Esophagus squamous epithelium (tissue), 5 donors: ENCODE measurements at regions not wholly inside any gene's neighbourhood (a gene's known extent, or its start where the extent isn't known, plus 50 kb on each side); places are given as distances from the start of the nearest gene placed in this dataset.

Experiments used
- DNase-seq: peaks from one replicate; lab custom pipeline; 2025; lab: John Stamatoyannopoulos, UW
- H3K27ac ChIP-seq, 4 donors: fragments of 200-600 bp; sonication (generic); one replicate each; pipeline ENCODE4 v1.5.1; 2016 to 2019; ENCODE audit warnings: mild to moderate bottlenecking in 1 of 4
- H3K27me3 ChIP-seq, 4 donors: fragments of 200-600 bp; sonication (generic); 1 replicate in 3 of 4; 2 replicates in 1 of 4; pipeline versions ENCODE4 v1.5.1 to v1.6.0; 2017 to 2021; ENCODE audit warnings: antibody characterized with exemption in 1 of 4
- H3K36me3 ChIP-seq, 3 donors: fragments of 200-600 bp; sonication (generic); one replicate each; pipeline ENCODE4 v1.5.1; 2016 to 2019
- H3K4me1 ChIP-seq, 3 donors: fragments of 200-600 bp; sonication (generic); one replicate each; pipeline ENCODE4 v1.5.1; 2017 to 2019
- H3K4me3 ChIP-seq, 4 donors: fragments of 200-600 bp; sonication (generic); 1 replicate in 3 of 4; 2 replicates in 1 of 4; pipeline ENCODE4 v1.5.1; 2016 to 2019; ENCODE audit warnings: mild to moderate bottlenecking in 2 of 4, moderate library complexity in 1 of 4
- H3K9me3 ChIP-seq, 3 donors: fragments of 200-600 bp; sonication (generic); one replicate each; pipeline ENCODE4 v1.5.1; 2016 to 2019
- POLR2A ChIP-seq, 4 donors: fragments of 450-650 bp; IDR thresholded peaks; one replicate each; pipeline ENCODE4 v1.6.1; 2017; ENCODE audit warnings: antibody characterized with exemption in 4 of 4, mild to moderate bottlenecking in 4 of 4, moderate library complexity in 3 of 4
- WGBS, 2 donors: methylation state at CpG; one replicate each; pipeline ENCODE4 v1.1.5; 2018; 5-methylcytosine and 5-hydroxymethylcytosine counted together
- intact Hi-C: fragments of 100-400 bp; cut with DNase I; formaldehyde crosslinking; loops from one replicate; pipeline ENCODE4 v1.15.0; 2022
- TF ChIP-seq, protein P1 (sequence below), 6 experiments: fragments of 450-650 bp in 4 of 6; fragments of 200-600 bp in 2 of 6; sonication (generic) in 2 of 6; IDR thresholded peaks; one replicate each; pipeline ENCODE4 v1.5.1; 2016 to 2019; ENCODE audit warnings: antibody characterized with exemption in 6 of 6, mild to moderate bottlenecking in 4 of 6, moderate library complexity in 4 of 6
- donor health status: DM: yes; HTN: yes; CAD: no.

- Histone ChIP-seq H3K27ac (no peak overlapping the region), H3K36me3 (no peaks in the 10 kb centered on the region), H3K27me3 (no peaks in the 10 kb centered on the region), H3K4me3 (no peak overlapping the region), H3K4me1 (no peaks in the 10 kb centered on the region), H3K9me3 (no peaks in the 10 kb centered on the region)
- 82% methylated on average over 9 to 10 of the region's 10 CpGs for WGBS, 2 donors
- intact Hi-C loops: no loop called here
- no peak for DNase-seq
- TF ChIP-seq, protein P1, sequence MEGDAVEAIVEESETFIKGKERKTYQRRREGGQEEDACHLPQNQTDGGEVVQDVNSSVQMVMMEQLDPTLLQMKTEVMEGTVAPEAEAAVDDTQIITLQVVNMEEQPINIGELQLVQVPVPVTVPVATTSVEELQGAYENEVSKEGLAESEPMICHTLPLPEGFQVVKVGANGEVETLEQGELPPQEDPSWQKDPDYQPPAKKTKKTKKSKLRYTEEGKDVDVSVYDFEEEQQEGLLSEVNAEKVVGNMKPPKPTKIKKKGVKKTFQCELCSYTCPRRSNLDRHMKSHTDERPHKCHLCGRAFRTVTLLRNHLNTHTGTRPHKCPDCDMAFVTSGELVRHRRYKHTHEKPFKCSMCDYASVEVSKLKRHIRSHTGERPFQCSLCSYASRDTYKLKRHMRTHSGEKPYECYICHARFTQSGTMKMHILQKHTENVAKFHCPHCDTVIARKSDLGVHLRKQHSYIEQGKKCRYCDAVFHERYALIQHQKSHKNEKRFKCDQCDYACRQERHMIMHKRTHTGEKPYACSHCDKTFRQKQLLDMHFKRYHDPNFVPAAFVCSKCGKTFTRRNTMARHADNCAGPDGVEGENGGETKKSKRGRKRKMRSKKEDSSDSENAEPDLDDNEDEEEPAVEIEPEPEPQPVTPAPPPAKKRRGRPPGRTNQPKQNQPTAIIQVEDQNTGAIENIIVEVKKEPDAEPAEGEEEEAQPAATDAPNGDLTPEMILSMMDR (IDR thresholded peaks at IDR 0.05): no peak
- no peak for TF ChIP-seq POLR2A (IDR thresholded peaks at IDR 0.05)
These were observed 1241.5 kb upstream of the WWC1 start for GRCh38 chr5:167049771-167050567.

GRCh38 chr5:167050568-167051401 is 1240.7 kb upstream of the WWC1 start:
- intact Hi-C loops: no loop called here
- no peaks in the 10 kb centered on the region for H3K4me1 ChIP-seq
- H3K27ac ChIP-seq: no peak overlapping the region
- no peak for TF ChIP-seq POLR2A (IDR thresholded peaks at IDR 0.05)
- TF ChIP-seq, protein P1 (IDR thresholded peaks at IDR 0.05): peak in 1 of 6 experiments; percentile 12
- H3K27me3 ChIP-seq: no peaks in the 10 kb centered on the region
- no peaks in the 10 kb centered on the region for H3K9me3 ChIP-seq
- H3K36me3 ChIP-seq: no peaks in the 10 kb centered on the region
- WGBS, 2 donors: 42 to 43% methylated on average over 8 of the region's 8 CpGs
- DNase-seq: no peak
- H3K4me3 ChIP-seq: no peak overlapping the region

GRCh38 chr5:167051402-167051768 is 1240.1 kb upstream of the WWC1 start:
- no peak for DNase-seq
- Histone ChIP-seq H3K27ac (no peak overlapping the region), H3K27me3 (no peaks in the 10 kb centered on the region), H3K36me3 (no peaks in the 10 kb centered on the region), H3K4me3 (no peak overlapping the region), H3K4me1 (no peaks in the 10 kb centered on the region), H3K9me3 (no peaks in the 10 kb centered on the region)
- WGBS, 2 donors: 69 to 73% methylated on average over 7 of the region's 7 CpGs
- intact Hi-C loops: no loop called here
- TF ChIP-seq, protein P1 (IDR thresholded peaks at IDR 0.05): no peak
- no peak for TF ChIP-seq POLR2A (IDR thresholded peaks at IDR 0.05)

DNA sequence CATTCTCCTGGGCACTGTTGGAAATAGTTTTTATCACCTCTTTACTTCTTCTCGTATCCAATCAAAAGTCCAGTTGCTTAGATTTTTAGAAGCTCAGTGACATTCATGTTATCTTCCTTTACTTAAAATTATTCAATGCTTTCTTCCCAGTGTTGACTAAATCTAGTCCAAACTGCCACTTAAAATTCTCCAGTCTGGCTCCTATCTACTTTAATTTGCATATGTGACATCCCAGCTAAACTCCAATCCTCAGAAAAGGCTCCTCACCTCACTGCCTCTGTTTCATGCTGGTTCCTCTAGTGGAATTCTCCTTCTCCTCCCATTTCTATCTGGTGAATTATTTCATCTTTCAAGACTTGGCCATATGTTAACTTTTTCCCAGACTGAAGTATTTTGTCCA is 1238.7 kb upstream of the WWC1 start:
- Histone ChIP-seq H3K4me1 (no peaks in the 10 kb centered on the region), H3K27me3 (no peaks in the 10 kb centered on the region), H3K36me3 (no peaks in the 10 kb centered on the region), H3K27ac (no peak overlapping the region), H3K9me3 (no peaks in the 10 kb centered on the region), H3K4me3 (no peak overlapping the region)
- 85 to 93% methylated on average over 1 of the region's 1 CpG for WGBS, 2 donors
- DNase-seq: no peak
- TF ChIP-seq POLR2A (IDR thresholded peaks at IDR 0.05): no peak
- TF ChIP-seq, protein P1 (IDR thresholded peaks at IDR 0.05): no peak
- intact Hi-C loops: no loop called here

DNA sequence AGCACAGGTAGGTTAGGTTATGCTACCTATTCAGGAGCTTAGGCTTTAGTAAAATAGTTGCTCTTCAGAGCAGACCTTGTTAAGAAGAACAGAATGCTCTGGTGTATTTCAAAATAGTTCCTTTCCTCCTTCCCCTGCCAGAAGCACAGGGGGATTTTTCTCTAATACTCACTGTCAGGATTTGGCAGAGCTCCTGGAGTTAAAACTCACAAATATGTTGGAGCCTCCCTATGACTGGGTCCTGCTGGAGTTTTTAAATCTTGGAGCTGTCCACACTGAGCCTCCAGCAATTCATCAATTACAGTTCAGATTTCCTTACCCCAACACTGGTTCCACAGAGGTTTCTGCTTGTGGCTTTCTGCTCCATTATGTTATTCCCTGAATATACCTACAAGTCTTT is 1233.8 kb upstream of the WWC1 start:
- no peaks in the 10 kb centered on the region for H3K9me3 ChIP-seq
- no peaks in the 10 kb centered on the region for H3K36me3 ChIP-seq
- intact Hi-C loops: no loop called here
- TF ChIP-seq POLR2A (IDR thresholded peaks at IDR 0.05): no peak
- TF ChIP-seq, protein P1 (IDR thresholded peaks at IDR 0.05): no peak
- H3K4me1 ChIP-seq: no peaks in the 10 kb centered on the region
- H3K4me3 ChIP-seq: no peak overlapping the region
- peak overlapping the region in 1 of 4 donors; percentile 35 for H3K27ac ChIP-seq
- H3K27me3 ChIP-seq: no peaks in the 10 kb centered on the region
- DNase-seq: no peak
